NCI-H2081 (cell line): ENCODE measurements at regions not wholly inside any gene's neighbourhood (a gene's known extent, or its start where the extent isn't known, plus 50 kb on each side); places are given as distances from the start of the nearest gene placed in this dataset.
"Not testable (repeated sequence)": the region's sequence is repeated elsewhere in the genome, so short reads cannot be mapped to it uniquely, and the experiment has no call there.

Source experiments
- DNase-seq, 2 experiments: peaks; one replicate each; lab custom pipeline; 2025; lab: John Stamatoyannopoulos, UW

DNA sequence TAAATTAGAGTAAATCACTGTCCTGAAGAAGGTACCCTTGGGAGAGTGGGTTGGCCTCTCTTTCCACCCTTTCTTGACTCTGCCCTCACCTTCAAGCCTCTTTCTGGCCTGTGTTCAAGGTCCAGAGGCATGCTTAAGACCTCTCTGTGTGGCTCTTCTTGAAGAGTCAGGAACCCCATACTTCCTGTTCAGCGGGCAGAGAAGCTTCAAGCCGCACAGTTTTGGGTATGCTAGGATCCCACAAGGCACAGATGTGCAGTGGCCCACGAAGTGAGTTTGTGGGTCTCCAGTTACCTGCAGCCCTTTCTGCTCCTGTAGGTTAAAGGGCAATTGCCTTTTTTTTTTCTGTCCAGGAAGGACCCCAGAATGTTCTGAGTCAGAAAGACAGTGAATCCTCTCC is 113.7 kb downstream of the PPIAL4A start:
- not testable (repeated sequence) for DNase-seq

DNA sequence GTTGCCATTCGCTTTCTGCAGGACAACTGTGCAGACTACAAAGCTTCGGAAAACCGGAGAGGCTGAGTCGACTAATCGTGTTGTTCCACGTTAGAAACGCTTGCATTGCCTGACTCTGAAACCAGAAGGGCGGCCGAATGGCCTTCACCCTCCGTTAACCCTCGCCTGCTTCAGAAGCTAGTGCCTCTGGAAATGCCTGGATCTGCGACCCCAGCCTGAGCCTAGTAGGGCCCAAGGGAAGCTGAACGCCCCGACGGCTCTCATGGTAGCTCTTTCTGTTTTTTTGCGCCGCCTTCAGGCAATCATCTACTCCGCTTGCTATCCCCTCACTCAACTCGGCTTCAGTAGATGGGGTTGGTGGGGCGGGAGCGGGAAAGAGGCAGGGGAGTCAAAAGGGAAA is 117.3 kb downstream of the PPIAL4A start:
- DNase-seq, result not testable (repeated sequence)

DNA sequence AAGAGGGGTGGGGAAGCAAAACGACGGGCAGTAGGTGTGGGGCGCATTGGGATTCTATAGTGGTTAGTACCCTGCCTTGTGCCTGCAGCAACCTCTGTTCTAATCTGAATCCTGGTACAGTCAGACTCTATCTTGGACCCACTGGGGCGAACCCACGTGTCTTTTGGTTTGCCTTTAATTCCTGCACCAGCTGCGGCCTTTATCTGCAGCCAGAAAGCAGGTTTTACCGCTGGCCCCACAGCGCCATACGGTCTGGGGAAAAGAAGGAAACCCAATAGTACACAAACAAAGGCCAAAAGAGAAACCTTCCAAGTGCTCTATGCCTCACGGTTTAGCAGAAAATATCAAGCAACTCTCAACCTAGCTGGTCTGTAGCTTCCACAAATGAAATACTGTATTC is 118.2 kb downstream of the PPIAL4A start:
- not testable (repeated sequence) for DNase-seq

DNA sequence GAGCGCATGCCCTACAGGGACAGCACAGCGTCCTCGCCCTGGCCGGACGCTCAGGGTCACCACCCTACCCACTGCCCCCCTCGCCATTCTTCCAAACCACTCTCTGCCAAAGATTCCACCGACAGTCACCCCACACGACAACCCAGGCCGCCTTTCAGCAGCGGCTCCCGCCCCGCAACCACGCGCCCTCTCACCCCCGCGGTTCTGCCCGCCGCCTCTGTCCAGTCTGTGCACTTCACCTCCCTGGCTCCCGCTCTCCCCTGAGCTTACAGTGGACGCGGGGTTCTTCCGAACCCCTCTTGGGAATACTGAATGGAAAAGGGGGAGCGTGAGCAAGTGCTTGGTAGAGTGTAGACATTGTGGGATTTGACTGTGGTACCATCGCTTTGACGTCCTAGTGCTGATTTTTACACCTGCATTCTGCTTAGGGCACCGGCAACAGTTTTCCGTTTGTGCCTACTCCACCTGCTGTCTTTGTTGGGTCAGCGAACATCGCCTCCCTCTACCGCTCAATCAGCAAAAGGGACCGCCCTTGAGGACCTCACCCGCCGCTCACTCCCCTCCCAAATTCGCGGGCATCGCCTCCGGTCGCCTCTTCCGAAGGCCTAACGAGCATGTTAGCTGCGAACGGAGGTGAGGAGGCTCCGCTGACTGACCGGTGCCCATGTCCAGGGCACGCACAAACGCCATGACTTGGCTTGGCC is 119.1 kb downstream of the PPIAL4A start:
- not testable (repeated sequence) for DNase-seq

DNA sequence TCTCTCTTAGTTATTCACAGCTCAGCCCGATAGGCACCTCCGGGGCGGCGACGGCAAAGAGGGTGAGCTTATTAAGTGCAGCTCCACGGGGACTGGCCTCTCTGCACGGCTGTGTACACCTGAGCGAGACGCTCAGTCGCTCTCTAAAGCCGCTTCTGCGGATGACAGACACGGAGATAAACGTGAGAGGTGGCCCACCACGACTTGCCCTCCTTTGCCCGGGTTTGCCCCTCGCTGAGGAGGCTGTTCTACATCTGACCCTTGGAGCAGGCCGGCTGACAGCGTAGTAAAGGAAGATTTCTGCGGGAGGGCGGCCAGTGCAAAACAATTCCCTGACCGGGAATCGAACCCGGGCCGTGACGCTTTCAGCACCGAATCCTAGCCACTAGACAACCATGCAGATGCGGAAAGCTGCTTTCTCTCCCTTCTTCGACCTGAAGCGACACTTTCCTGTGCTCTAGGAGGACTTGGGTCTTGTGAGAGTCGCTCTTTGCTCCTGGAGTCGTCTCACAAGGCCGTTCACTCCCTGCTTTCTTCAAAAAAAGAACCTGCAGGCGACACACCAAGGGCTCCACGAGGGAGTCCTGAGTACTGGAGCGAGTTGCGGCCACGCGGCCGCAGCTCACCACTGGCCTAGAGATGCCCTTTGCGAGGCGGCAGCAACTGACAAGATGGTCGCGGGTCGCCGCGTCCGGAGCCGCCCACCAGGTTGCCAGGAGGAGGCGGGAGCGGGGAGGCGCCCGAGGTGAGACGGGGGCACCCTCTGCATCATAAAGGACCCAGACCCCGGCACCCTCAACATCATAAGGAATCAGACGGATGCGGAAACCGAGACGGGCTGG is 119.9 kb downstream of the PPIAL4A start:
- not testable (repeated sequence) for DNase-seq

DNA sequence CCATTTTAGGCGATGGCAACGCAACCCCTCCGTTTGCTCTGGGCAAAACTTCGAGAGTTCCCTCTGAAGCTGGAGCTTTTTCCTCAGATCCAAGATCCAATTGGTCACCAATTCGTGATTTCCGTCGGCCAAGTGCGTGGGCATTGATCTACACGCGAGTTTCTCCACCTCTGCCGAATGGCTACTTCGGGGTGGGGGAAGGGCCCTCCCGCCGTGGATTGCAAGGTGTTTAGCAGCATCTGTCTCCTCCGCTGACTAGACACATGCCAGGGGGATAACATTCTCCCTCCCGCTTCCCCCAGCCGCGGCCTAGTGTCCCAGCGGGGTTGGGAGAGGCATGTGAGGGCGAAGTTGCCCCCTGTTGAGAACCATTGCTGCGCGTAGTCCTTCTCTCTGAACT is 120.6 kb downstream of the PPIAL4A start:
- not testable (repeated sequence) for DNase-seq

DNA sequence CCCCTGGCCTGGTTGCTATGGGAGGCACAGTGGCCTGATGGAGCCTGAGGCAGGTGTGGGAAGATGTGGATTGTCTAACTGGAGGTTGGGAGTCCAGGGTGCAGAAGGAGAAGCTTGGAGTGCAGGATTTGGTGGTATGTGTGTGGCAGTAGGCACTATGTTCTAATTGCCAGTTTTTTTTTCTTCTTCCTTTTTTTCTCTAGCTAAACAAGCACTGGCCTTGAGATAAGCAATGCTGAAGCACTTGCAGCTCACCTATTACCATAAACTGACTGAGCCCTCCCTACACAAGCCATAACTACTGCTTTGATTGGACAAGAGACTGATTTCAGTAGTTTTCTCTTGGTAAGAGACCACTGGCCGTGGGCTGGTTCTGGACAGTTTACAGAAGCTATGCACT is 123.6 kb downstream of the PPIAL4A start:
- DNase-seq, result not testable (repeated sequence)

DNA sequence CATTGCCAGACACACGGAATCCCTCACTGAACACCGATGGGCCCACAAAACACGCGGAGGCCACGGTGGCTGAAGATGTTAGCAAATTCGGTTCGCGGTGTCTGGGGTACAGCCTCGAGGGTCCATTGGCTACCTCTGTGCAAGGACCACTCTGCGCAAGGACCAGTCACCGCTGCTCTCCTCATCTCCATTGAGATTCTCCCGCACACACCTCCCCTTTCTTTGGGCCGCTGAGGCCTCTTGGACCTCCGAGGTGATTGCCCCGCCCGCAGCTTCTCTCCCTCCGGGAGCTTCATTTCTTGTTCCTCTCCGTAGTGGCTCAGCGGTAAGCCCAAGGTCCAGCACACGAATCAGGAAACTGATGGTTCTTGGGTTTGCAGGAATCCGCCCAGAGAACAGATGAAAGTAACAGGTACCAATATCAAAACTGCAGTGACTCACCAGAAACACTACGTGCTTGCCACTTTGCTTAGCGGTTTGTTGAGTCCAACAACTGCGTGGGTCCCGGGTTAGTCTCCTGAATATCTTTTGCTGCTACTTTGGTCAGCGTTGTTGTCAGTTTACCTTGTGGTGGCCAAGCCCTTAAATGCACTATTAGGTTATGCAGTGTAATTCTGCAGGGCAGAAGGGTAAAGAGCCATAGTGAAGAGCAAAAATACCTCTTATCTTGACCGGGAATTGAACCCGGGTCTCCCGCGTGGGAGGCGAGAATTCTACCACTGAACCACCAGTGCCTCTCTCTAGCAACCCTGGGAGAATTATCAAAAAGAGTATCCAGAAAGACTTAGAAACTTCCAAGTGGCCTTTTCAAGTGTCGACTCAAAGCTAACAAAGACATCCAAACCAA is 126.8 kb downstream of the PPIAL4A start:
- peak; percentile 6 to 33 for DNase-seq

DNA sequence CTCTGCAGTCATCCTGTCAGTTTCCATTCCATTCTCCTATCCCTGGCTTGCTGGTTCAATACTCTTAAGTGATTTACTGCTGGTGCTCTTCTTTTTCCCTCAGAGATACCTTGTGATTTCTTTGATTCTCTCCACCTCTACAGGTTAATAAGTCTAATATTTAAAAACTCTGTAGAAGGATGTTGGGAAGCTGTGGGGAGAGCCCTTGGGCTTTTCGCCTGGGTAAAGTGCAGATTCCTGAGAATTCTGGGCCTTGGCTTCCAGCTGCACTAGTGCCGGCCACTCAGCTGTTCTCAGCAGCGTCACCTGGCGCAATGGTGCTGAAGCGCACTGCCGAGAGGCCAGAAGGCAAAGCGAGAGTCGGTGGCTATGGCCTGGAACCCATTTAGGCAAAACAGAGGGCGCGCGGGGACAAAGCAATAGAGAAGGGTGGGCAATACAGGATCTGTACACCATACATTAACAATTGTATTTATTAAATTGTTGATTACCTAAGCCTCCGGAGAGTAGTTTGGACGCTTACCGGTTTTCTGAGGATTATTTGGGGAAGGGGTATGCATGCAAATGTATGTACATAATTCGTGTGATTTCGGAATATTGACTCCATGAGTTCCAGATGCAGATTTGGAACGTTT is 130.3 kb downstream of the PPIAL4A start:
- not testable (repeated sequence) for DNase-seq

DNA sequence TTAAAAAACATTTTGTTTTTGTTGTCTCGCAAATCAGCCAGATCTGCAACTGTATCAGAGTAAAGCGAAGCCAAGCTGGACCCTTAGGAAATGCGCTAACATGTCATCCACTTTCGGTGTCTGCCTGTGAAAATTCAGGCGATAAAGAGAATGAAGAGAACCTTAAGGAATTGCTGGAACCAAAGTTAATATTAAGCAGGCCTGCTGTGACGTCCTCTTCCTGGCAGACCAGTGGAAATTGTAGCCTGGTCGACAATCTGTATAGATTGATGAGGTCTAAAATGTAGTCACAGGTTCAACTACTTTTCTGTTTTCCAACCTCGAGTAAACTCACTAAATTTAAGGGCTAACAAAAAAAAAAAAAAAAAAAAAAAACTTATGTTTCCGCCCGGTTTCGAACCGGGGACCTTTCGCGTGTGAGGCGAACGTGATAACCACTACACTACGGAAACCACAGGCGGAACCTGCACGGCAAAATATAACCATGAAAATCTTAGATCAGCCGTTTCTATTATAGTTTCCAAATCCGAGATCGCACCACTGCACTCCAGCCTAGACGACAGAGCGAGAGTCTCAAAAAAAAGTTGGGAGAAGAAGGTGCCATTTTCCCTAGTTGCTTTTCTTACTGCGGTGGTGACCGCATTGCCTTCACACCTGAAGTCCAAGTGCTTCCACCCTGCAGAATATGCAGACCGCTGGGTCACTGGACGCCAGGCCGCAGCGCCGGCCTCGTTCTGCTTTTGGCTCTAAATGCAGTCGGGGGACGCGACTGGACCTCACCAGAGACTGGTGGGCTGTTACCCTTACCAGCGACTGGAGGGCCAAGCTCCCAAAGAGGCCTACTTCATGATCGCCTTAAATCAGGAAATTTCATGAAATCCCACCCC is 131.0 kb downstream of the PPIAL4A start:
- DNase-seq, result peak; percentile 25 to 31

DNA sequence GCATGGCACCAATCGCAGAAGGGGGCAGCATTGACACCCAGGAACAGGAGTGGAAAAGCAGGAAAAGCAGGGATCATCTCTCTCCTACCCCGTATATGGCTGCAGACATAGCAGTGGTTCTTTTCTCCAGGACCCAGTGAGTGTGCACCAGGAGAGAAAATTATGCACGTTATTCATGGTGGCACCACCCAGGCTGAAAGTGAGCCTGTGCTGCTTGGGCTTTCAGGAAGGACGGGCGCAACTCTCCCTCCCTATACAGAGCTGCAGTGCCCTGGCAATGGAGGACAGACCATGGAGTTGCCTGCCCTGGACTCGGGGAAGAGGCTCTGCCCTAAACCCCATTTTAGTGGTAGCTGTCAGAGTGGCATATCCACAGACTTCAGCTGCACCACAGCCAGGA is 132.1 kb downstream of the PPIAL4A start:
- not testable (repeated sequence) for DNase-seq

DNA sequence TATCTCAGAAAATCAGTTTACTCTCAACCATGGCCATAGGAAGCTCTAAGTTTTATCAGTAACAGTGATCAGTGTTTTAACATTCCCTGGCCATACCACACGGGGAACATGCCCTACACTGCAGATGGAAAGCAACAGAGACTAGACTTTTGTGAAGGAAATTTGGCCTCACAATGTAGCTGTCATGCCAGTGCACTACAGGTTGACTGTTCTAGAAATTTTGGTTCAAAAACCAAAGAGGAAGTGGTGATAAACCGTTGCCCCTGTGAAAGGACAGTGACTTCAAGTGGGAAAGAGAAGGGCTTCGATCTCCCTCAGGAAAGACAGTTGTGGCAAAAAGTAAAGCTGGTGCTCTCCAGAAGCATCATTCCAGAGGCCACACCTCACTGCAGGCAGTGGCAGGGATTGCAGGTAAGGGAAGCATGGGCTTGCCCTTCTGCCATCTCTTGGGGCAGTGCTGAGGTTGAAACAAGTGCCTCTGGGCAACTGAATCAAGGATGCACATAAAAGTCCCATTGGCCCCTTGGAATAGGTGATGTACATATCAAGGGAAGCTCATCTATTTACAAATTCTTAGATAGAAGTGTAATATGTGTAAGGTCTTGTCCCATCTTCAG is 143.4 kb downstream of the PPIAL4A start:
- DNase-seq, result not testable (repeated sequence)

DNA sequence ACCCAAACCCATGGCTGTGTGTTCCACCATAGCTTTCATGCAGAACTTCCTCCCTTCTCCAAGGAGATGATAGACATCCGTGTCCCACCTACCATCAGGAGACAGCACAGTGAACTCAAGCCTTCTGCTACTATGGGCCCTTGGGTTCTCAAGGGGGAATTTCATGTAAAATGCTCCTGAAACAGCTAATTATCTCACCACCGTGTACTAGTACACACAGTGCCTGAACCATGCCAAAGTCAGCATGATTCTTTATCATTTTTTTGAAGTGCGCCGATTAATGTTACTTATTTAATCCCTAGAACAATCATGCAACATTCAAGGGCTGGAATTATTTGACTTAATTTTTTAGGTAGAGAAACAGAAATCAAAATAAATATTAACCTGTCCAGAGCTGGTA is 147.2 kb downstream of the PPIAL4A start:
- not testable (repeated sequence) for DNase-seq

DNA sequence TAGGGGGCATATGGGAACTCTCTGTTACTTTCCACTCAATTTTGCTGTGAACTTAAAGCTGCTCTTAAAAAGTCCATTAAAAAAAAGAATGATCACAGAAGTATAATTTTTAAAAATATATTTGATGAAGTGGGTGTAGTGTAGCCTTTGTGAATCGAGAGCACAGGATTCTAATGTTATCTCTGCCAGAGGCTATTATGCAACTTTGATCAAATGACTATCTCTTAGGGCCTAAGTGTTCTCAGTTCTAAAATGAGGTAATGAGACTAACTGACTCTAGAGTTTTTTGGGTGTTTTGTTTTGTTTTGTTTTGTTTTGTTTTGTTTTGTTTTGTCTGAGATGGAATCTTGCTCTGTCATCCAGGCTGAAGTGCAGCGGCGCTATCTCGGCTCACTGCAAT is 143.2 kb downstream of the FAM72B start:
- DNase-seq, result not testable (repeated sequence)

DNA sequence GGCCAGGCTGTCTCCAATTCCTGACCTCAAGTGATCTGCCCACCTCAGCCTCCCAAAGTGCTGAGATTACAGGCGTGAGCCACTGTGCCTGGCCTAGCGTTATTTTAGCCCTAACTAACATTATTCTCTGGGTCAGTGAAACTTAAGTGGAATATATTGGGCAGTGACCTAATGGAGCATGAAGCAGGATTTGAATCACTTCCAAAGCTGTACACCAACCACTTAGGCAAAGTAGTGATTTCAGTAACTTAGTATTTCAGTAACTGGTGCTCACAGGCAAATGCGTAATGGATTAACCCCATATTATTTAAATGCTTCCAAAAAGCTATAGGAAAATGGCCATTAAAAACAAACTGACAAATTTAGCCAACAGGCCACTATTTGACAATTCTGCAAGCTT is 142.6 kb downstream of the FAM72B start:
- not testable (repeated sequence) for DNase-seq

DNA sequence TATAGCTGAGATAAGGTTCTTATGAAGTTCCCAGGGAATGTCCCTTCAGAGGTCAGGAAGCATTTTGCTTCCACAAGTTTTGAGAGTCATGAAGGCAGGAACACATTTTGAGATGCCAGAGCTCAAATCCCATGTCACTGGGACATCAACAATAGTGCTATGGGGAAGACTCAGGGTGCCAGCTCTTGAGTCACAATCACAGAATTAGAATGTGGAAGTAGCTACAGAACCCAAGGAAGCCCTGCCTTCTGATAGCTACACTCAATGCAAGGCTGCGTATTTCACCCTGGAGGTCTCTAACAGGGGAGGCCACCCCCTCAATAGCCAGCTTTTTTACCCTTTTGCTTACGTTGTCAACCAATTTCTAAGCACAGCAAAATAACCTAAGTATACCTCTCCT is 141.3 kb downstream of the FAM72B start:
- not testable (repeated sequence) for DNase-seq

DNA sequence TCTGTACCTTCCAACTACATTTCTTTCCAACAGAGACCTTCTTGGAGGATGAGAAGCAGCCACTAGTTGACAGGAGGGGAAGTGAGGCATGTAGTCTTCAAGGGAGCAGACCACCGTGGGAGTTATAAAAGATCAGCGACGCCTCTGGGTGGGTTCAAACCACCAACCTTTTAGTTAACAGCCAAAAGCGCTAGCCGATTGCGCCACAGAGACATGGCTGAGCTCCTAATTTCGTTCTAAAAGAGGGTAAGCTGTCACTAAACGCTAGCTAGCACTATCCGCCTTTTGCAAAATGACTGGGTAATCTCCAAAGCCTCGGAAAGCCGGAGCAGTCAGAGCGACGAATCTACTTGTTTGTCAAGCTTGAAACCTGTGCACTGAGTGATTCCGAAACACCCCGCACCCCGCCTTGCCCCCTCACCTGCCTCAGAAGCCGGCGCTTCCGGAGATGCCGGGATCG is 135.8 kb downstream of the FAM72B start:
- not testable (repeated sequence) for DNase-seq

DNA sequence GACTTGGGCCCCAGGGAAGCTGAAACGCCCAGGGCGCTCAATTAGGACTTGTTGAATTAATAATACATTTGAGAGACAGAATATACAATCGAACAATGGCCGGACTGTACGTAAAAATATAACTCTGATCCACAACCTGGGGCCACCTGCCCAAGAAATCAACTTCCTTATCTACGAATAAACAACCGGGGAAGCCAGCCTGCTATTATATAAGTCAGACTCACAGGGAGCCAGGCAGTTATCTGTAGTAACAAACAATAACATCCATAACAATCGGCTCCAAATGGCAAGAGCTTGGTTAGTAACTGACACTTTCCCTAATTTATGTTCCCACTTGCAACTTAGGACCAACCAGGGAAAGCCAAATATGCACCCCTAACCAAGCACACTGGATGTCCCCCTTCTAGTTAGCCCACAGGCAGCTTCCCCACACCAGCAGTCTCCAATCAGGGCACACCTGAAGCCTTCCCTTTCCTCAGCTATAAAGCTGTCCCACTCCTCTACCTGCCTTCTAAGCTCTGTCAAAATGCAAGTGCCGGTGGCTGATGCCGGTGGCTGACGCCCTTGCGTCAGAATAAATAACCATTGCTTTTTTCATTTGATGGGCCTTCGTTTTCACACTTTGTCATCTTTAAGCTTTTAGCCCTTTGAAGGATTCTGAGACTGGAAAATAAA is 135.2 kb downstream of the FAM72B start:
- not testable (repeated sequence) for DNase-seq

DNA sequence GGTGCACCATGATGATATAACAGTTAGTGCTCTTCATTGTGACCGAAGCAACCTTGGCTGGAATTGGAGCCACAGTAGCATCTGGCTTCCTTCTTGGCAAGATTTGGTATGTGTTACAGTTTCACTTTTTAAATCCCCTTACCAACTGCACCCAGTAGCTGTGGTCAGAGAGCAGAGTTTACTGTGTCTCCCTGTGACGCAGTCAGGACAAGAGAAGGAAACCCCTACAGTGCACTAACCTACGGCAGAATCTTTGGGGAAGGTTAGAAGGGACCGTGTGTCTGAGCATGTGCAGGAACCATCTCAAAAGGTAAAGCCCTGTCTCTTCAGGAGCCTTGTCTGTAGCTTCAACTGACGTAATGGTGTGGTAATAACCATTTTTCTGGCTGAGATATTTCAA is 134.0 kb downstream of the FAM72B start:
- DNase-seq, result not testable (repeated sequence)
